Gastrocnemius medialis (tissue), 4 donors: ENCODE measurements at regions not wholly inside any gene's neighbourhood (a gene's known extent, or its start where the extent isn't known, plus 50 kb on each side); places are given as distances from the start of the nearest gene placed in this dataset.

Source experiments
- POLR2A ChIP-seq, 2 donors: fragments of 450-650 bp; IDR thresholded peaks; one replicate each; pipeline ENCODE4 v1.6.1; 2017; ENCODE audit warnings: antibody characterized with exemption in 2 of 2, mild to moderate bottlenecking in 2 of 2, moderate library complexity in 2 of 2
- TF ChIP-seq, protein P1 (sequence below), 5 experiments: fragments of 450-650 bp in 3 of 5; fragments of 200-600 bp in 2 of 5; sonication (generic) in 2 of 5; IDR thresholded peaks in 4 of 5; conservative IDR thresholded peaks in 1 of 5; 1 replicate in 4 of 5; 2 replicates in 1 of 5; pipeline ENCODE4 v1.5.1; 2016 to 2019; ENCODE audit warnings: antibody characterized with exemption in 5 of 5, mild to moderate bottlenecking in 3 of 5, moderate library complexity in 3 of 5

DNA sequence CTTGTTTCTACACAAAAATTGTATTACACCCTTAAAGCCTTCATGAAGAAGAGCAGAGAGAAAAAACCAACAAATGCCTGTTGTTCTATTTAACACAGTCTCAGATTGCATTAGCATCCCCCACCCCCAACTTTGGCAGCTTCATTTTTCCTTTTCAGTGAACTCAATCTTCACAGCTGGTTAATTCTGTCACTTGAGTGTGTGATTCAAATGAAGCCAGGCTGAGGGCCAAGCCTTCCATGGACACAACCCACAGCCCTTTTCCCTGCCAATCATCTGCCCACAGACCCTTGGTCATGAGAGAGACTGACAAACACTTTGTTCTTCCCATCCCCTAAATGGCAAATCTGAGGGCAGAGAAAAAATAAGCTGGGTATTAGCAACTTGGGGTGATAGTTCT lies 217.5 kb upstream of the NMUR2 start:
- TF ChIP-seq, protein P1, sequence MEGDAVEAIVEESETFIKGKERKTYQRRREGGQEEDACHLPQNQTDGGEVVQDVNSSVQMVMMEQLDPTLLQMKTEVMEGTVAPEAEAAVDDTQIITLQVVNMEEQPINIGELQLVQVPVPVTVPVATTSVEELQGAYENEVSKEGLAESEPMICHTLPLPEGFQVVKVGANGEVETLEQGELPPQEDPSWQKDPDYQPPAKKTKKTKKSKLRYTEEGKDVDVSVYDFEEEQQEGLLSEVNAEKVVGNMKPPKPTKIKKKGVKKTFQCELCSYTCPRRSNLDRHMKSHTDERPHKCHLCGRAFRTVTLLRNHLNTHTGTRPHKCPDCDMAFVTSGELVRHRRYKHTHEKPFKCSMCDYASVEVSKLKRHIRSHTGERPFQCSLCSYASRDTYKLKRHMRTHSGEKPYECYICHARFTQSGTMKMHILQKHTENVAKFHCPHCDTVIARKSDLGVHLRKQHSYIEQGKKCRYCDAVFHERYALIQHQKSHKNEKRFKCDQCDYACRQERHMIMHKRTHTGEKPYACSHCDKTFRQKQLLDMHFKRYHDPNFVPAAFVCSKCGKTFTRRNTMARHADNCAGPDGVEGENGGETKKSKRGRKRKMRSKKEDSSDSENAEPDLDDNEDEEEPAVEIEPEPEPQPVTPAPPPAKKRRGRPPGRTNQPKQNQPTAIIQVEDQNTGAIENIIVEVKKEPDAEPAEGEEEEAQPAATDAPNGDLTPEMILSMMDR (IDR thresholded peaks at IDR 0.05 in 4 of 5, conservative IDR thresholded peaks at IDR 0.05 in 1 of 5): no peak
- no peak for TF ChIP-seq POLR2A (IDR thresholded peaks at IDR 0.05)
